AG09309 (cell line): ENCODE measurements at regions not wholly inside any gene's neighbourhood (a gene's known extent, or its start where the extent isn't known, plus 50 kb on each side); places are given as distances from the start of the nearest gene placed in this dataset.

Source experiments
- DNase-seq: peaks from one replicate; pipeline ENCODE4 v3.0.0-alpha.2; 2010; ENCODE audit warnings: low read depth
- H3K4me3 ChIP-seq: 2 replicates; pipeline ENCODE4 v1.5.1; 2011; ENCODE audit warnings: mild to moderate bottlenecking, low read depth, low read length, moderate library complexity; ENCODE audit not compliant: control insufficient read depth
- TF ChIP-seq, protein P1 (sequence below): IDR thresholded peaks from 2 replicates; pipeline ENCODE4 v1.5.1; 2011; ENCODE audit warnings: mild to moderate bottlenecking, low read depth, low read length, inconsistent platforms; ENCODE audit not compliant: insufficient read depth, control insufficient read depth; ENCODE audit errors: missing control alignments

DNA sequence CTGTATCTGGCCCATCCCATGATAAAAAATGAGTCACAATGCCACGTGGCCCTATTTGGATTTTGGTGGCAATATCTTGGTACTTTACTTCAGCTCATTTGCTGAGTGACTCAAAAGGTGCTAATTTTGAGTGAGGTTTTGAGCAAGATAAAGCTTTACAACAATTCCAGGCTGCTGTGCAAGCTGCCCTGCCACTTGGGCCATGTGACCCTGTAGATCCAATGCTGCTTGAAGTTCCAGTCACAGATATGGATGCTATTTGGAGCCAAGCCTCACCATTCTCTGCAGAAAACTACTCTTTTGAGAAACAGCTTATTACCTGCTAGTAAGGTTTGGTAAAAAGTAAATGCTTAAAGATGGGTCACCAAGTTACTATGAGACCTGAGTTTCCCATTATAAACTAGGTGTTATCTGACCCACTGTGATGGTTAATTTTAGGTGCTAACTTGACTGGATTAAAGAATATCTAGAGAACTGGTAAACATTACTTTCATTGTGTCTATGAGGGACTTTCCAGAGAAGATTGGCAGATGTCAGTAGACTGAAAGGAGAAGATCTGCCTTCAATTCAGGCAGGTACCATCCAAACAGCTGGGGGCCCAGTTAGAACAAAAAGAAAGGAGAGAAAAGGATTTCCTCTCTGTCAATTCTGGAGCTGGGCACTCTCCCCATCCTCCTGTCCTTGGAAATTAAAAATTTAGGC lies 1083.9 kb downstream of the DIPK2A start:
- DNase-seq: no peak
- TF ChIP-seq, protein P1, sequence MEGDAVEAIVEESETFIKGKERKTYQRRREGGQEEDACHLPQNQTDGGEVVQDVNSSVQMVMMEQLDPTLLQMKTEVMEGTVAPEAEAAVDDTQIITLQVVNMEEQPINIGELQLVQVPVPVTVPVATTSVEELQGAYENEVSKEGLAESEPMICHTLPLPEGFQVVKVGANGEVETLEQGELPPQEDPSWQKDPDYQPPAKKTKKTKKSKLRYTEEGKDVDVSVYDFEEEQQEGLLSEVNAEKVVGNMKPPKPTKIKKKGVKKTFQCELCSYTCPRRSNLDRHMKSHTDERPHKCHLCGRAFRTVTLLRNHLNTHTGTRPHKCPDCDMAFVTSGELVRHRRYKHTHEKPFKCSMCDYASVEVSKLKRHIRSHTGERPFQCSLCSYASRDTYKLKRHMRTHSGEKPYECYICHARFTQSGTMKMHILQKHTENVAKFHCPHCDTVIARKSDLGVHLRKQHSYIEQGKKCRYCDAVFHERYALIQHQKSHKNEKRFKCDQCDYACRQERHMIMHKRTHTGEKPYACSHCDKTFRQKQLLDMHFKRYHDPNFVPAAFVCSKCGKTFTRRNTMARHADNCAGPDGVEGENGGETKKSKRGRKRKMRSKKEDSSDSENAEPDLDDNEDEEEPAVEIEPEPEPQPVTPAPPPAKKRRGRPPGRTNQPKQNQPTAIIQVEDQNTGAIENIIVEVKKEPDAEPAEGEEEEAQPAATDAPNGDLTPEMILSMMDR: no peak
- H3K4me3 ChIP-seq: no peak overlapping the region

DNA sequence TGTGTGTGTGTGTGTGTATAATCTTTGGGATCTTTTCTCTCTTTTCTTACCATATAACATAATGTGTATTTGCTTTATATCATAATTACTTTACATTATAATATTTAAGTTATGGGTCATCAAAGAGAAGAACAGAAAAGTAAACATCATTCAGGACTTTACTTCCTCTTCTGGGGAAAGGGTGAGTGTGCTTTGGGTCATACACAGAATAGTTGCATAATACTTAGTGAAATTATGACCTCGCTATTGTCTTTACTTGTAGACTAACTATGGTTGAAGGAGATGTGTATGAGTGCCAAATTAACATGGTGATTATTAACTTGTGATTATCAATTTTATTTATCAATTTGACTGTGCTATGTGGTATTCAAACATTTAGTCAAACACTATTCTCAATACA lies 1086.9 kb downstream of the DIPK2A start:
- no peak for DNase-seq
- TF ChIP-seq, protein P1: no peak
- no peak overlapping the region for H3K4me3 ChIP-seq

DNA sequence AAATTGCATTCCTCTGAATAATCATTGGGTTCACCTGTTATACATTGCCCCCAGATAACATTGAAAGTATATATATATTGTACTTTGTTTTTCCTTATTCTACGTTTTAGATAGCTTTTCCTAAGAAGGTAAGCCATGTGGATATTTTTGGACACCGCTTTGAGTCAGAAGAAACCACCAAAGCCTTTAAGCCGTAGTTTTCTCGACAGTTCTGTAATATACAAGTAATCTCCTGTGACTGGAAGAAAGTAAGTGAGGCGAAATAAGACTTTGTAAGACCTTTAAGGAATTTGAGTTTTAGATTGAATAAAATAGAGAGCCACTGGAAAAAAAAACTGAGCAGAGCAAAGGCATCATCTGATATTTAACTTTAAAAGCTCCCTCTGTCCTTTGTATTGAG lies 1092.0 kb downstream of the DIPK2A start:
- TF ChIP-seq, protein P1: no peak
- DNase-seq: no peak
- H3K4me3 ChIP-seq: no peak overlapping the region

DNA sequence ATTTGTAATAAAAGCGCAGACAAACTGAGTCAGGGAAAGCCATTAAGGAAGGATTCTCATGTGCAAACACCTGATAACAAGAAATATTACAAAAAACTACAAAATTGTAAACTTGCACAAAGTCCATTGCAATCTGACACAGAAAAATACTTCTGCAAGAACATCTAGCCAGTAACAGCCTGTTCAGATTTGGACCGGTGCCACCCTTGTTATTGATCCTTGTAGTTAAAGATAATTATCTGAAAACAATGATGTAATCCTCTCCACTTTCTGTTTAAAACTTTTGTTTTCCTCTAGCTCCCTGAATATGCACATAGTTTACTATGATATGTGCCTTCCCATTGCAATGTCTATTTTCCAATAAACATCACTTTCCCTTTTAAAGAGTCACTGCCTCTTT lies 1090.2 kb downstream of the PLOD2 start:
- TF ChIP-seq, protein P1: no peak
- H3K4me3 ChIP-seq: no peak overlapping the region
- no peak for DNase-seq

DNA sequence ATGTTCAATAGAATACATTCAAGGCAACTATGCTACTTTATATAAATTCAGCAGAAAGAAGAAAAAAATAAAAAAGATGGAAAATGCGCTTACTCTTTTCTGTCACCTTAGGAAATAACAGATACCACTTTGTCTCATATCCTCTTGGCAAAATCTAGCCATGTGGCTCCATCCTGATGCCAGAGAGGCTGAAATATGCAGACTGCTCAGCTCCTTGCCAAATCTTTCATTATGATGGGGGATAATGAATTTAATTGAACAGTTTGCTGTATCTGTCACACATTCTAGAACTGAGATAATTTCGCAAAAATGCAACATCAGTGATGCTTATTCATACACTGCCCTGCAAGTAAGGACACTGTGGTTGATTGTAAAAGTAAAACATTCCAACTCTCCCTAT lies 1081.5 kb downstream of the PLOD2 start:
- no peak overlapping the region for H3K4me3 ChIP-seq
- TF ChIP-seq, protein P1: no peak
- DNase-seq: no peak

DNA sequence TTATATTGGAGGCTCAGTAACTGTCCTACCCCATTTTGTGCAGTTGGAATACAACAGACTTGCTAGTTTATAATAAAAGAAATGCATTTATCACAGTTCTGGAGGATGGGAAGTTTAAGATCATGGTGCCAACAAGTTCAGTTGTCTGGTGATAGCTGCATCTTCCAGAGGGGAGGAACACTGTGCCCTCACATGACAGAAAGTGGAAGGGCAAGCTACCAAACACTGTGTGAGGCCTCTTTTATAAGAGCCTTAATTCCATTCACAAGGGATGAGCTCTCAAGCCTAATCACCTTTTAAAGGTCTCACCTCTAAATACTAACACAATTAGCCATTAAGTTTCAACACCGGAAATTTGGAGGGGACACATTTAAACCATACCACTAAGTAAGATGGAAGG lies 1073.9 kb downstream of the PLOD2 start:
- TF ChIP-seq, protein P1: no peak
- DNase-seq: no peak

More for the DNA sequence above, 1073.9 kb downstream of the PLOD2 start:
- H3K4me3 ChIP-seq: no peak overlapping the region
